Ishikawa (cell line): ENCODE measurements at regions not wholly inside any gene's neighbourhood (a gene's known extent, or its start where the extent isn't known, plus 50 kb on each side); places are given as distances from the start of the nearest gene placed in this dataset.

ENCODE experiments used
- CEBPB ChIP-seq: IDR thresholded peaks from 2 replicates; pipeline ENCODE4 v1.6.1; 2012
- CREB1 ChIP-seq: IDR thresholded peaks from 2 replicates; pipeline ENCODE4 v1.6.1; 2012; ENCODE audit warnings: low read depth
- EGR1 ChIP-seq: IDR thresholded peaks from 2 replicates; pipeline ENCODE4 v1.6.1; 2012
- EP300 ChIP-seq: IDR thresholded peaks from 2 replicates; pipeline ENCODE4 v1.6.1; 2012; ENCODE audit warnings: borderline replicate concordance
- FOXM1 ChIP-seq: IDR thresholded peaks from 2 replicates; pipeline ENCODE4 v1.6.1; 2012; ENCODE audit warnings: low read depth, borderline replicate concordance
- NFIC ChIP-seq: IDR thresholded peaks from 2 replicates; pipeline ENCODE4 v1.6.1; 2012
- RAD21 ChIP-seq: IDR thresholded peaks from 2 replicates; pipeline ENCODE4 v1.6.1; 2012; ENCODE audit warnings: low read depth
- TAF1 ChIP-seq: IDR thresholded peaks from 2 replicates; pipeline ENCODE4 v1.6.1; 2012; ENCODE audit warnings: low read depth, mild to moderate bottlenecking
- TCF12 ChIP-seq: IDR thresholded peaks from 2 replicates; pipeline ENCODE4 v1.6.1; 2012; ENCODE audit warnings: low read depth
- TEAD4 ChIP-seq: IDR thresholded peaks from 2 replicates; pipeline ENCODE4 v1.6.1; 2012
- YY1 ChIP-seq: IDR thresholded peaks from 2 replicates; pipeline ENCODE4 v1.6.1; 2012; ENCODE audit warnings: low read depth
- ZBTB7A ChIP-seq: IDR thresholded peaks from 2 replicates; pipeline ENCODE4 v1.6.1; 2012; ENCODE audit warnings: low read depth
- TF ChIP-seq, protein P1 (sequence below): IDR thresholded peaks from 2 replicates; pipeline ENCODE4 v1.6.1; 2012
- TF ChIP-seq, protein P2 (sequence below): IDR thresholded peaks from 2 replicates; pipeline ENCODE4 v1.6.1; 2012; ENCODE audit warnings: low read depth, mild to moderate bottlenecking
- TF ChIP-seq, protein P3 (sequence below): IDR thresholded peaks from 2 replicates; pipeline ENCODE4 v1.6.1; 2012

- TF ChIP-seq, protein P1, sequence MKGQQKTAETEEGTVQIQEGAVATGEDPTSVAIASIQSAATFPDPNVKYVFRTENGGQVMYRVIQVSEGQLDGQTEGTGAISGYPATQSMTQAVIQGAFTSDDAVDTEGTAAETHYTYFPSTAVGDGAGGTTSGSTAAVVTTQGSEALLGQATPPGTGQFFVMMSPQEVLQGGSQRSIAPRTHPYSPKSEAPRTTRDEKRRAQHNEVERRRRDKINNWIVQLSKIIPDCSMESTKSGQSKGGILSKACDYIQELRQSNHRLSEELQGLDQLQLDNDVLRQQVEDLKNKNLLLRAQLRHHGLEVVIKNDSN: no peak
- TF ChIP-seq EGR1 (no peak), FOXM1 (no peak), CREB1 (no peak), EP300 (no peak), RAD21 (no peak), TAF1 (no peak), TCF12 (no peak), CEBPB (no peak), YY1 (no peak), ZBTB7A (no peak), NFIC (no peak)
- TF ChIP-seq, protein P2, sequence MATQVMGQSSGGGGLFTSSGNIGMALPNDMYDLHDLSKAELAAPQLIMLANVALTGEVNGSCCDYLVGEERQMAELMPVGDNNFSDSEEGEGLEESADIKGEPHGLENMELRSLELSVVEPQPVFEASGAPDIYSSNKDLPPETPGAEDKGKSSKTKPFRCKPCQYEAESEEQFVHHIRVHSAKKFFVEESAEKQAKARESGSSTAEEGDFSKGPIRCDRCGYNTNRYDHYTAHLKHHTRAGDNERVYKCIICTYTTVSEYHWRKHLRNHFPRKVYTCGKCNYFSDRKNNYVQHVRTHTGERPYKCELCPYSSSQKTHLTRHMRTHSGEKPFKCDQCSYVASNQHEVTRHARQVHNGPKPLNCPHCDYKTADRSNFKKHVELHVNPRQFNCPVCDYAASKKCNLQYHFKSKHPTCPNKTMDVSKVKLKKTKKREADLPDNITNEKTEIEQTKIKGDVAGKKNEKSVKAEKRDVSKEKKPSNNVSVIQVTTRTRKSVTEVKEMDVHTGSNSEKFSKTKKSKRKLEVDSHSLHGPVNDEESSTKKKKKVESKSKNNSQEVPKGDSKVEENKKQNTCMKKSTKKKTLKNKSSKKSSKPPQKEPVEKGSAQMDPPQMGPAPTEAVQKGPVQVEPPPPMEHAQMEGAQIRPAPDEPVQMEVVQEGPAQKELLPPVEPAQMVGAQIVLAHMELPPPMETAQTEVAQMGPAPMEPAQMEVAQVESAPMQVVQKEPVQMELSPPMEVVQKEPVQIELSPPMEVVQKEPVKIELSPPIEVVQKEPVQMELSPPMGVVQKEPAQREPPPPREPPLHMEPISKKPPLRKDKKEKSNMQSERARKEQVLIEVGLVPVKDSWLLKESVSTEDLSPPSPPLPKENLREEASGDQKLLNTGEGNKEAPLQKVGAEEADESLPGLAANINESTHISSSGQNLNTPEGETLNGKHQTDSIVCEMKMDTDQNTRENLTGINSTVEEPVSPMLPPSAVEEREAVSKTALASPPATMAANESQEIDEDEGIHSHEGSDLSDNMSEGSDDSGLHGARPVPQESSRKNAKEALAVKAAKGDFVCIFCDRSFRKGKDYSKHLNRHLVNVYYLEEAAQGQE: no peak
- TF ChIP-seq, protein P3, sequence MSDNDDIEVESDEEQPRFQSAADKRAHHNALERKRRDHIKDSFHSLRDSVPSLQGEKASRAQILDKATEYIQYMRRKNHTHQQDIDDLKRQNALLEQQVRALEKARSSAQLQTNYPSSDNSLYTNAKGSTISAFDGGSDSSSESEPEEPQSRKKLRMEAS: no peak
Observed at GRCh38 chr3:96430079-96430478, 384.3 kb upstream of the EPHA6 start.

DNA sequence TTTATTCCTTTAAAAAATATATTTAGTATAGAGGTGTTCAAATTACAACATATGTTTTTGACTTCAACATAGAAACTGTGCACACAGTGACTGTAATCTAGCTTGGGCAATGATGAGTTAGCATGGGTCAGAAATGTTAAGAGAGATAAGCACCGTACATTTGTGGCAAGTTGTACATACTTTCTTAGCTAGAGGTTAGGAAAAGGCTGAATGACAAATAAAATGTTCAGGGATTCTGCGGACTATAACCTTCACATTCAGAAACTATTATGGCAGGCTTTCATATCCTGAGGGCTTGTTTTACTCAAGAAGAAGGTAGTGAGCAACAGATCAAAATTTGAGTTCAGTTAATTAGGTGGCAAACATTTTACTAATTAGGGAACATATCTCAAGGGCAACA is 379.7 kb upstream of the EPHA6 start:
- TF ChIP-seq ZBTB7A (no peak), TAF1 (no peak), EP300 (no peak), RAD21 (no peak), NFIC (no peak), EGR1 (no peak), FOXM1 (no peak), TCF12 (no peak), CEBPB (no peak), CREB1 (no peak), TEAD4 (no peak), YY1 (no peak)
- TF ChIP-seq, protein P1: no peak
- TF ChIP-seq, protein P2: no peak
- TF ChIP-seq, protein P3: no peak

DNA sequence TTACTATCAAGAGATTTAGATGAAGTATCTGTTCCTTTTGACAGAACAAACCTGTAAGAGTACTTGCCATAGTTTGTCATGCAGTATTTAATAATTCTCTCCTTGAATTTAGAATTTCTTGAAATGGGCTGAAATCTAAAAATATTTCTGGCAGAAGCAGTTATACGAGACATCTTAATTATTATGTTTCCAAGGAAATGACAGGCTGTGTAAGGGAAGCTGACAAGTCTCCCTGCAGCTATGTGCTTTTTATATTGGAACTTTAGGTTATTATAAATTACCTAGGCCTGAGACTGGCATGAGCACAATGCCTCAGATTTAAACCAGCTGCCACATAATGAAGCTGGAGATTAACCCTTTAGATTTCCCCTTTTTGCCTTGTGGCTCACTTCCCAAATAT is 365.0 kb upstream of the EPHA6 start:
- TF ChIP-seq FOXM1 (no peak), CEBPB (no peak), RAD21 (no peak), NFIC (no peak), CREB1 (no peak), EP300 (no peak), EGR1 (no peak), TCF12 (no peak), ZBTB7A (no peak), YY1 (no peak), TEAD4 (no peak), TAF1 (no peak)
- TF ChIP-seq, protein P3: no peak
- TF ChIP-seq, protein P2: no peak
- TF ChIP-seq, protein P1: no peak

DNA sequence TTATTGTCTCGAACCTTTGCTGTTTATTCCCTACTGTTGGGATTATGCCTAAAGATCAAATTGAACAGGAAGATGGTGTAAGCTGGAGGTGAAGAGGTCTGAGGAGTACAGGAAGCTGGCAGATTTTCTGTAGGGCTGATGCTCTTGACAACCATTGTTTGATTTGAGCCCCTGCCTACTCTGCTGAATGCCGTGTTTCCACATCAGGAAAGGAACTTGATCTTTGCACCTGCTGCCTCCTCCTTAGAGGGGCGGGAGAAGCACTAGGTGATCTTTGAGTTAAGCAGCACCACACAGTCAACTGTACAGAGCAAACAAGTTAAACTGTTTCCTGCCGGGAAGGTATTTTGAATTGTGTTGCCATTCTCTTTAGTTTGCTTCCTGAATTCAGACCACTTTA is 364.6 kb upstream of the EPHA6 start:
- TF ChIP-seq CREB1: no peak
- TF ChIP-seq ZBTB7A: no peak
- no peak for TF ChIP-seq TAF1
- TF ChIP-seq TEAD4: no peak
- TF ChIP-seq EGR1: no peak
